Neural progenitor cell (in vitro differentiated cells): ENCODE measurements at regions not wholly inside any gene's neighbourhood (a gene's known extent, or its start where the extent isn't known, plus 50 kb on each side); places are given as distances from the start of the nearest gene placed in this dataset.
A peak's percentile ranks its signal among the peaks of the same experiment; 100 is the strongest.

Source experiments
- DNase-seq: peaks from one replicate; pipeline ENCODE4 v3.0.0-alpha.2; 2016; ENCODE audit warnings: low spot score
- H2AFZ ChIP-seq: fragments of 200-600 bp; sonication (generic); replicated peaks from 2 replicates; pipeline ENCODE4 v1.6.1; 2016; ENCODE audit warnings: antibody characterized with exemption
- H3F3A ChIP-seq: fragments of 200-600 bp; sonication (generic); 2 replicates; pipeline ENCODE4 v1.6.1; 2016; ENCODE audit warnings: antibody characterized with exemption, low read depth
- H3K27ac ChIP-seq: fragments of 200-600 bp; sonication (generic); 2 replicates; pipeline ENCODE4 v1.5.1; 2016; ENCODE audit warnings: mild to moderate bottlenecking
- H3K27me3 ChIP-seq: fragments of 200-600 bp; sonication (generic); 2 replicates; pipeline ENCODE4 v1.6.1; 2016; ENCODE audit warnings: mild to moderate bottlenecking, moderate library complexity
- H3K36me3 ChIP-seq: fragments of 200-600 bp; sonication (generic); 2 replicates; pipeline ENCODE4 v1.5.1; 2016
- H3K4me1 ChIP-seq: fragments of 200-600 bp; sonication (generic); 2 replicates; pipeline ENCODE4 v1.6.1; 2016; ENCODE audit warnings: mixed run types
- H3K4me2 ChIP-seq: fragments of 200-600 bp; sonication (generic); 2 replicates; pipeline ENCODE4 v1.6.1; 2016
- H3K4me3 ChIP-seq: fragments of 200-600 bp; sonication (generic); 2 replicates; pipeline ENCODE4 v1.5.1; 2016
- H3K79me2 ChIP-seq: fragments of 200-600 bp; sonication (generic); 2 replicates; pipeline ENCODE4 v1.6.1; 2016; ENCODE audit warnings: low read depth
- H3K9ac ChIP-seq: fragments of 200-600 bp; sonication (generic); 2 replicates; pipeline ENCODE4 v1.6.1; 2016
- H3K9me3 ChIP-seq: fragments of 200-600 bp; sonication (generic); 2 replicates; pipeline ENCODE4 v1.5.1; 2016; ENCODE audit warnings: low read depth
- H4K20me1 ChIP-seq: fragments of 200-600 bp; sonication (generic); 2 replicates; pipeline ENCODE4 v1.6.1; 2016; ENCODE audit warnings: low read depth
- H3K27ac Mint-ChIP-seq: 3 replicates; pipeline ENCODE4 v1.8.0; 2021; ENCODE audit warnings: mixed read lengths
- H3K27me3 Mint-ChIP-seq: 2 replicates; pipeline ENCODE4 v1.8.0; 2022; ENCODE audit warnings: low read depth, mild to moderate bottlenecking, inconsistent platforms, moderate library complexity, mixed read lengths; ENCODE audit not compliant: insufficient read depth
- H3K36me3 Mint-ChIP-seq: 3 replicates; pipeline ENCODE4 v1.8.0; 2021; ENCODE audit warnings: mixed read lengths
- H3K4me1 Mint-ChIP-seq: 3 replicates; pipeline ENCODE4 v1.8.0; 2021; ENCODE audit warnings: mixed read lengths
- H3K4me3 Mint-ChIP-seq: 3 replicates; pipeline ENCODE4 v1.8.0; 2021; ENCODE audit warnings: mild to moderate bottlenecking, moderate library complexity, mixed read lengths
- H3K9me3 Mint-ChIP-seq: 3 replicates; pipeline ENCODE4 v1.8.0; 2020; ENCODE audit warnings: mixed read lengths
- EZH2 ChIP-seq: fragments of 200-600 bp; sonication (generic); IDR thresholded peaks from 2 replicates; pipeline ENCODE4 v1.6.1; 2017; ENCODE audit warnings: antibody characterized with exemption, mild to moderate bottlenecking, moderate library complexity
- EZH2phosphoT487 ChIP-seq: fragments of 200-600 bp; sonication (generic); IDR thresholded peaks from 2 replicates; pipeline ENCODE4 v1.6.1; 2017; ENCODE audit warnings: antibody characterized with exemption
- TF ChIP-seq, protein P1 (sequence below): fragments of 200-600 bp; sonication (generic); IDR thresholded peaks from 2 replicates; pipeline ENCODE4 v1.5.1; 2017; ENCODE audit warnings: antibody characterized with exemption, mild to moderate bottlenecking

- H3K9ac ChIP-seq, result no peak overlapping the region
- H3K27ac Mint-ChIP-seq, result no peak overlapping the region
Measured at GRCh38 chr21:29430030-29430429, 131.3 kb downstream of the BACH1 start.

GRCh38 chr21:29430576-29430975 lies 131.9 kb downstream of the BACH1 start:
- Histone ChIP-seq H3K4me1 (peaks cover 21% of the 10 kb centered on the region), H3K4me2 (peak overlapping the region; percentile 54), H3K9ac (no peak overlapping the region), H3F3A (peaks cover 18% of the 10 kb centered on the region), H3K36me3 (no peaks in the 10 kb centered on the region), H2AFZ (no peak overlapping the region), H3K79me2 (no peaks in the 10 kb centered on the region), H3K4me3 (no peak overlapping the region), H3K9me3 (no peaks in the 10 kb centered on the region), H3K27ac (peak overlapping the region; percentile 85), H3K27me3 (no peaks in the 10 kb centered on the region), H4K20me1 (no peaks in the 10 kb centered on the region)
- Mint-ChIP-seq H3K4me3 (no peak overlapping the region), H3K9me3 (peaks cover 5% of the 10 kb centered on the region), H3K36me3 (no peaks in the 10 kb centered on the region), H3K27me3 (peaks cover 2% of the 10 kb centered on the region), H3K27ac (no peak overlapping the region), H3K4me1 (peaks cover 20% of the 10 kb centered on the region)
- DNase-seq, result peak; percentile 71
- TF ChIP-seq EZH2, result no peak
- TF ChIP-seq EZH2phosphoT487, result no peak
- TF ChIP-seq, protein P1, sequence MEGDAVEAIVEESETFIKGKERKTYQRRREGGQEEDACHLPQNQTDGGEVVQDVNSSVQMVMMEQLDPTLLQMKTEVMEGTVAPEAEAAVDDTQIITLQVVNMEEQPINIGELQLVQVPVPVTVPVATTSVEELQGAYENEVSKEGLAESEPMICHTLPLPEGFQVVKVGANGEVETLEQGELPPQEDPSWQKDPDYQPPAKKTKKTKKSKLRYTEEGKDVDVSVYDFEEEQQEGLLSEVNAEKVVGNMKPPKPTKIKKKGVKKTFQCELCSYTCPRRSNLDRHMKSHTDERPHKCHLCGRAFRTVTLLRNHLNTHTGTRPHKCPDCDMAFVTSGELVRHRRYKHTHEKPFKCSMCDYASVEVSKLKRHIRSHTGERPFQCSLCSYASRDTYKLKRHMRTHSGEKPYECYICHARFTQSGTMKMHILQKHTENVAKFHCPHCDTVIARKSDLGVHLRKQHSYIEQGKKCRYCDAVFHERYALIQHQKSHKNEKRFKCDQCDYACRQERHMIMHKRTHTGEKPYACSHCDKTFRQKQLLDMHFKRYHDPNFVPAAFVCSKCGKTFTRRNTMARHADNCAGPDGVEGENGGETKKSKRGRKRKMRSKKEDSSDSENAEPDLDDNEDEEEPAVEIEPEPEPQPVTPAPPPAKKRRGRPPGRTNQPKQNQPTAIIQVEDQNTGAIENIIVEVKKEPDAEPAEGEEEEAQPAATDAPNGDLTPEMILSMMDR, result no peak

More at GRCh38 chr21:29430030-29430429, 131.3 kb downstream of the BACH1 start:
- peak; percentile 74 for TF ChIP-seq EZH2phosphoT487
- TF ChIP-seq, protein P1, result no peak
- peaks cover 20% of the 10 kb centered on the region for H3K4me1 Mint-ChIP-seq
- H3K36me3 ChIP-seq, result no peaks in the 10 kb centered on the region
- H3K27ac ChIP-seq, result peak overlapping the region; percentile 85
- no peaks in the 10 kb centered on the region for H3K9me3 ChIP-seq
- H4K20me1 ChIP-seq, result no peaks in the 10 kb centered on the region
- H3K4me1 ChIP-seq, result peaks cover 21% of the 10 kb centered on the region
- no peak overlapping the region for H2AFZ ChIP-seq
- no peak overlapping the region for H3K4me3 ChIP-seq
- H3K27me3 ChIP-seq, result no peaks in the 10 kb centered on the region
- H3K4me3 Mint-ChIP-seq, result no peak overlapping the region
- peaks cover 2% of the 10 kb centered on the region for H3K27me3 Mint-ChIP-seq
- peak overlapping the region; percentile 54 for H3K4me2 ChIP-seq
- peaks cover 5% of the 10 kb centered on the region for H3K9me3 Mint-ChIP-seq
- peaks cover 18% of the 10 kb centered on the region for H3F3A ChIP-seq
- DNase-seq, result peak; percentile 65
- H3K79me2 ChIP-seq, result no peaks in the 10 kb centered on the region
- no peaks in the 10 kb centered on the region for H3K36me3 Mint-ChIP-seq

DNA sequence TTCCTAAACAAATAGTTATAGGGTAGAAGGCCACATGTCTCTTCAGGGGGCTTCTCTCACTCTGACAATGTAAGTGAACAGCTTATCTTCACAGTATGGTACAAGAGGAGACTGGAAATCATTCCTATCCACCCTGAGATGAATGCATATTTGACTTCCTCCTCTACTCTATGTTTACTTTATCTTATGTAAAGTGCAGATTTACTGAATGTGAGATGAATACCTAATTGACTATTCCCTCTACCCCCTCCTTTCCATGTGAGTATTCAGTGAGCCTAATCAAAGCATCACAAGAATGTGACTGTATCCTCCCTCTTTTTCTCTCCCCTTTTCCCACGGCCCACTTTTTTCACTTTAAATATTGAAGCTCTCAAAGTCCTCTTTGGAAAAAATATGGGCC lies 132.5 kb downstream of the BACH1 start:
- no peak overlapping the region for H3K4me3 Mint-ChIP-seq
- Histone ChIP-seq H3K4me2 (peak overlapping the region; percentile 54), H3F3A (peaks cover 18% of the 10 kb centered on the region), H4K20me1 (no peaks in the 10 kb centered on the region), H3K4me3 (no peak overlapping the region), H3K27ac (peak overlapping the region; percentile 85), H3K27me3 (no peaks in the 10 kb centered on the region), H3K79me2 (no peaks in the 10 kb centered on the region), H3K9ac (no peak overlapping the region), H3K9me3 (no peaks in the 10 kb centered on the region), H2AFZ (no peak overlapping the region), H3K4me1 (peaks cover 21% of the 10 kb centered on the region), H3K36me3 (no peaks in the 10 kb centered on the region)
- H3K4me1 Mint-ChIP-seq, result peaks cover 20% of the 10 kb centered on the region
- H3K36me3 Mint-ChIP-seq, result peaks cover 3% of the 10 kb centered on the region
- peak; percentile 12 for DNase-seq
- TF ChIP-seq EZH2phosphoT487 (no peak), EZH2 (no peak)
- TF ChIP-seq, protein P1, result no peak
- no peak overlapping the region for H3K27ac Mint-ChIP-seq
- peaks cover 5% of the 10 kb centered on the region for H3K9me3 Mint-ChIP-seq
- peaks cover 2% of the 10 kb centered on the region for H3K27me3 Mint-ChIP-seq
